IMR-90 (cell line): ENCODE measurements at regions not wholly inside any gene's neighbourhood (a gene's known extent, or its start where the extent isn't known, plus 50 kb on each side); places are given as distances from the start of the nearest gene placed in this dataset.

ENCODE experiments used
- CHD1 ChIP-seq: IDR thresholded peaks from 2 replicates; pipeline ENCODE4 v1.6.1; 2012; ENCODE audit warnings: low read depth, low read length, improper control_type of control experiment
- CTCF ChIP-seq: conservative IDR thresholded peaks from 2 replicates; pipeline ENCODE4 v1.5.1; 2012; ENCODE audit warnings: mild to moderate bottlenecking, low read depth, low read length, improper control_type of control experiment
- FOS ChIP-seq: fragments of 150-350 bp; IDR thresholded peaks from 2 replicates; pipeline ENCODE4 v1.6.1; 2016; ENCODE audit warnings: low read depth, low read length
- MXI1 ChIP-seq: IDR thresholded peaks from 2 replicates; pipeline ENCODE4 v1.6.1; 2012; ENCODE audit warnings: low read depth, mild to moderate bottlenecking, low read length, moderate library complexity, borderline replicate concordance
- POLR2A ChIP-seq: IDR thresholded peaks from 2 replicates; pipeline ENCODE4 v1.6.1; 2012; ENCODE audit warnings: mild to moderate bottlenecking, low read depth, low read length
- RAD21 ChIP-seq: IDR thresholded peaks from 2 replicates; pipeline ENCODE4 v1.6.1; 2012; ENCODE audit warnings: low read length, improper control_type of control experiment
- RCOR1 ChIP-seq: IDR thresholded peaks from 2 replicates; pipeline ENCODE4 v1.6.1; 2012; ENCODE audit warnings: mild to moderate bottlenecking, low read length, improper control_type of control experiment; ENCODE audit not compliant: insufficient replicate concordance
- SMC3 ChIP-seq: fragments of 150-350 bp; IDR thresholded peaks from 2 replicates; pipeline ENCODE4 v1.6.1; 2016; ENCODE audit warnings: low read depth, mild to moderate bottlenecking, antibody characterized with exemption, low read length, moderate library complexity
- TF ChIP-seq, protein P1 (sequence below): fragments of 150-350 bp; IDR thresholded peaks from 2 replicates; pipeline ENCODE4 v1.6.1; 2017; ENCODE audit warnings: mild to moderate bottlenecking, antibody characterized with exemption, low read length, low read depth
- TF ChIP-seq, protein P2 (sequence below): fragments of 150-350 bp; IDR thresholded peaks from 2 replicates; pipeline ENCODE4 v1.6.1; 2016; ENCODE audit warnings: low read depth, mild to moderate bottlenecking, low read length, moderate library complexity, borderline replicate concordance

DNA sequence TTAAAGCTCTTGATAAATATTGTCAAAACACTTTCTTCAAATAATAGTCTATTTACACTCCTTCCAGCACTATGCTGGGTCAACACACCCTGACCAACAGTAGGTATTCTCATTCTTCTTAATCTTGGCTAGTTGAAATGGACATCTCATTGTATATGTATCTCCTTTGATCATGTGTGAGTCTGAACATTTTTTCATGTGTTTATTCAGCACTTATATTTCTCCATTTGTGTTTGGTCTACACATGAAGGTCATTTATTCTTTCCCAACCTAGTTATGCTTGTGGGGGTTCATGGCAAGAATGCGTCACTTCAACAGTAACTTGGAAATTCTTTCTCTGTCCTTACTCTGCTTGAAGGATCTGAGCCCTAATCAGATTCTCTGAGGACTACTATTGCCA, 133.1 kb upstream of the ARID2 start:
- no peak for TF ChIP-seq CTCF
- no peak for TF ChIP-seq MXI1
- TF ChIP-seq, protein P1, sequence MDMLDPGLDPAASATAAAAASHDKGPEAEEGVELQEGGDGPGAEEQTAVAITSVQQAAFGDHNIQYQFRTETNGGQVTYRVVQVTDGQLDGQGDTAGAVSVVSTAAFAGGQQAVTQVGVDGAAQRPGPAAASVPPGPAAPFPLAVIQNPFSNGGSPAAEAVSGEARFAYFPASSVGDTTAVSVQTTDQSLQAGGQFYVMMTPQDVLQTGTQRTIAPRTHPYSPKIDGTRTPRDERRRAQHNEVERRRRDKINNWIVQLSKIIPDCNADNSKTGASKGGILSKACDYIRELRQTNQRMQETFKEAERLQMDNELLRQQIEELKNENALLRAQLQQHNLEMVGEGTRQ = no peak
- TF ChIP-seq CHD1 = no peak
- TF ChIP-seq RAD21 = no peak
- no peak for TF ChIP-seq POLR2A
- TF ChIP-seq SMC3 = no peak
- TF ChIP-seq, protein P2, sequence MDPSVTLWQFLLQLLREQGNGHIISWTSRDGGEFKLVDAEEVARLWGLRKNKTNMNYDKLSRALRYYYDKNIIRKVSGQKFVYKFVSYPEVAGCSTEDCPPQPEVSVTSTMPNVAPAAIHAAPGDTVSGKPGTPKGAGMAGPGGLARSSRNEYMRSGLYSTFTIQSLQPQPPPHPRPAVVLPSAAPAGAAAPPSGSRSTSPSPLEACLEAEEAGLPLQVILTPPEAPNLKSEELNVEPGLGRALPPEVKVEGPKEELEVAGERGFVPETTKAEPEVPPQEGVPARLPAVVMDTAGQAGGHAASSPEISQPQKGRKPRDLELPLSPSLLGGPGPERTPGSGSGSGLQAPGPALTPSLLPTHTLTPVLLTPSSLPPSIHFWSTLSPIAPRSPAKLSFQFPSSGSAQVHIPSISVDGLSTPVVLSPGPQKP = no peak
- TF ChIP-seq RCOR1 = no peak
- no peak for TF ChIP-seq FOS
